NCI-H226 (cell line): ENCODE measurements at regions not wholly inside any gene's neighbourhood (a gene's known extent, or its start where the extent isn't known, plus 50 kb on each side); places are given as distances from the start of the nearest gene placed in this dataset.
A peak's percentile ranks its signal among the peaks of the same experiment; 100 is the strongest.

Source experiments
- DNase-seq: peaks from one replicate; pipeline ENCODE4 v3.0.0-alpha.2; 2015

DNA sequence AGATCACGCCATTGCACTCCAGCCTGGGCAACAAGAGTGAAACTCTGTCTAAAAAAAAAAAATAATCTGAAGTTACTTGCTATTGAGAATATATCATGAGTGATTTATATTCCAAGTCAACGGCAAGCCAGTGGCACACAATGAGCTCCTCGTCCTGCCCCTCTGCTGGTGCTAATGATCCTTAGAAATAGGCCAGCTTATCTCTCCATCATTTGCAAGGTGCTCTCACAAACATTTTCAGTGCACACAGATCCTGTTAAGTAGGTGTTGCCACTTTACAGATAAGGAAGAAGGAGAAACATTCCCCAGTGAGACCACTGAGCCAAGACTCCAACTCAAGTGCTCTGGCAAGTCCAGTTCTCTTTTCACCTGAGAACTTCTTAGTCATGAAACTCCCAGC is 91.3 kb upstream of the GPR45 start:
- DNase-seq: no peak

DNA sequence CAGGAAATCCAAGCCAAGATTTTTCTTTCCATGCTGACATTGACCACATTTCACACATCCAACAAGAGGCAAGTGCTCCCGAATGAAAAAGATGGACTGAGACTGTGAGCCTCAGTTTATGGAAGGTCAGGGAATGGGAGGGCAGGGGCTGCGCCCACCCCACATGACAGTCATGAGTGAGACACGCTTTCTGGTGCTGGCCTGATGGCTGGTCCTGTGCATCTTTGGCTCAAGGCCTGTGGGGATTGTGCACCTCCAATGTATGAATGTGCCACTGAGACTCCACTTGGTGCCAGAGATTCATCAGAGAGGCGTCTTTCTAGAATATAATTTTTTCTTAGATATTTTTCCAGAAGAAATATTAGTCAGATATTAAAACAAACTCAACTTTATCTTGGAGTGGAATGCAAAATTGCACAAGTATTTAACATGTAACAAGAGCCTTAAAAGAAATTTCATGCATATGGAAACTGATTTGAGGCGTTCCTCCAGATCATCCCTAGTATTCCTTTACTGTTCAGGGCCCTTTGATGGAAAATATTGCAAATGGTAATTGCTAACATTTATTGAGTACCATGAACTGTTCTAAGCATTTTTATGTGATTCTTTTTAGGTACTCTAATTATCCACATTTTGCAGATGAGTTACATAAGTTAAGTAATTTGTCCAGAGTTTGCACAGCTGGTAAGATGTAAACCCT is 87.3 kb upstream of the GPR45 start:
- DNase-seq: no peak

DNA sequence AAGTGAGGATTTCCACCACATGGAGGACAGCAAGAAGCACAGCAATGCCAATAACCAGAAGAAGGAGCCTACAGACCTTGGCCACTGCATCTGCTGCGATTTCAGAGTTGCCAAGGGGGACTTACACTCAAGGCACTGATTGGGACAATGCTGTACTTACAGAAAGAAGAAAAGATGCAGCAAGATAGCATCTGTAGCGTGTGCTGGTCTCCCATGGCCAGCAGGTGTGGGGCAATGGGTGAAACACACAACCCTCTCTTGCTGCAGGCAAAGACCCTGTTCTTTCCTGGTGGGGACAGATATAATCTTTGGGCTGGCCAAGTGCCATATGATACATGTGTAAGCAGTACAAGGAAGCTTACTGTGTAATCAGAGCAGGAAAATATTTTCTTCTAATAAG is 85.4 kb upstream of the GPR45 start:
- DNase-seq: no peak

DNA sequence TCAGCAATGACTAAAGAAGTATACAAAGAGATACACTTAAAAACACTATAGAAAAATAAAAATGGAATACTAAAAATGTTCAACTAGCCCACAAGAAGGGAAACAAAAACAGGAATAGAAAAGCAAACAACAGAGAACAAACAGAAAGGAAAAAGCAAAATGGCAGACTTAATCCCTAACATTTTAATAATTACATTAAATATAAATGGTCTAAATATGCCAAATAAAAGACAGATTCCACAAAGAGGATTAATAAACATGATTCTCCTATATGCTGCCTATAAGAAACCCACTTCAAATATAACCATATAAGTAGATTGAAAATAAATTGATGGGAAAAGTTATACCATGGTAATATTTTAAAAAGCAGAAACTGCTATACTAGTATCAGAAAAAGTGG is 83.5 kb upstream of the GPR45 start:
- DNase-seq: no peak

DNA sequence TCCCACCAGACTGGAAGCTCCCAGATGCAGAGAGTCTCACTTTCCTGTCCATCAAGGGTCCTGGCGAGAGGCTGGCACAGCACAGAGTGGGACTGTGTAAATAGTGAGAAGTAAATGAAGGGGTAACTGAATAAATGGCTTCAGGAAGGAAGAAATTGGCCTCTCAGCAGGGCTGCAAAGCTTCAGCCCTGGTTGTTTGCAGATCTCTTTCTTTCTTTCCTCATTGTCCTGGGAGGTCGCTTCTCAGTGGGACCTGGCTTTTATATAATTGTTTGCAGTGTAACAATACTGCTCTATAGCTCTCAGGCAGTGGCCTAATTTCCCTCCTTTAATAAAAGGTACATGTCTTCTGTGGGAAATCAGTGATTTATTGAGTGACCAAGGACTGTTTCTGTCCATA is 74.9 kb upstream of the GPR45 start:
- DNase-seq: no peak

DNA sequence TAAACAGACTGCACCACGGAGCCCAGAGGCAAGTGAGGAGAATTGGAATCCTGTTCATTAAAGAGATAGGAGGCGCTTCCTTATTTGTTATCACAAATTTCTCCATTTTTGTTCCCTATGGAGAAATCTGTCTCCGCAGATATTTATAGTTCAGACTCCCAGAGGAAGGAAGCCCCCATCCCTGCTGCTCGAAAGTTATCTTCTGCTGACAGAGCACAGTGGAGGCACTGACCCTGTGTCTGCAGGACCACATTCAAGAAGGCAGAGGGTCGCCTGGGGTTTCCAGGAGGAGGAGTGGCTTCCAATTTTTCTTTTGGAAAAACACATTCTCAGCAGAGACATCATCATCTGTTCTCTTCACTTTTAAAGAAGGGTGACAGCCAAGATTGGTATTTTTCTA is 73.0 kb upstream of the GPR45 start:
- DNase-seq: no peak

DNA sequence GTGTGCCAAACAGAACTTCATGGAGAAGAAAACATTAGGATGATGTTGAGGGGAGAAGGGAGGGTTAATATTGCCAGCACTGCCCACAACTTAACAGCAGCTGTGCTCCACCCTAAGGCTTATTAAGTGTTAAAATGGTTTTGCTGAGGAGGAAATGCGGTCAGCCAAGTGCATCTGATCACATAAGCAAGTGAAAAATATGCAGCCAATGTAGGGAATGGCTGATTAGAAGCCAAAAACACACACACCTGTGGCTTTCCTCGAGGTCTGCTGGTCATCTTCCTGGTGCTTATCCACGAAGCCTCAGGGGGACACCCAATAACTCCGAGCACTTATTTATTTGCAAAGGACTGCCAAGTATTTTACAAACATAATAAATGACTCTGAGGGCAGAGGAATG is 66.3 kb upstream of the GPR45 start:
- no peak for DNase-seq

DNA sequence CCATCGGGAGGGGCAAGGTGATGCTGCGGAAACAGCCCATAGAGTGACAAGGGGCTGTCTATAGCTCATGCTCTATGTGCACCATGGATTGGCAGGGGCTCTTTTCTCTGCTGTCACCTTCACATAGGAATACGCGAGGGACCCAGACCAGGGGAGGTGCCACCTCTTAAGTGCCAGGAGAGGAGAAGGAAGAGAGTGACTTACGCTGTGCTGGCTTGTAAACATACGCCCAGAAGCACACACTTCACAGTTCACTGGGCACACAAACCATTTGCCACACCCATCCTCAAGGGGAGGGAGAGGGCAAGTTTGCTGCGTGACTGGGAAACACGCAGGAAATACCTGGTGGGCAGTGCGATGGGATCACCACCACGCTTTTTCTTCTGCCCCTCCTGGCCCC is 65.1 kb upstream of the GPR45 start:
- no peak for DNase-seq

DNA sequence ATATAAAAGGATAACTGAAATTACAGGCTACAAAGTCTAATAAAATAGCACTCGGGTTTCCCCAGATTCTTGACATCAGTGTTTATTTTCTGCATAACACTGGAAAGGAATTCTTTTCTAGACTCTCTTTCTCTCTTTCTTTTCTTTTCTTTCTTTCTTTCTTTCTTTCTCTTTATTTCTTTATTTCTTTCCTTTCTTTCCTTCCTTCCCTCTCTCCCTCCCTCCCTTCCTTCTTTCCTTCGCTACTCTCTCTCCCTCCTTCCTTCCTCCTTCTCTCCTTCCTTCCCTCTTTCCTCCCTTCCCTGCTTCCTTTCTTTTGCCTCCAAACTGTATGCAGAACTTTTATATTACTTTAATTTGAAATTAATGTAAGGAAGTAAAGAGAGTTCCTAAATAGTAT is 64.5 kb upstream of the GPR45 start:
- no peak for DNase-seq

DNA sequence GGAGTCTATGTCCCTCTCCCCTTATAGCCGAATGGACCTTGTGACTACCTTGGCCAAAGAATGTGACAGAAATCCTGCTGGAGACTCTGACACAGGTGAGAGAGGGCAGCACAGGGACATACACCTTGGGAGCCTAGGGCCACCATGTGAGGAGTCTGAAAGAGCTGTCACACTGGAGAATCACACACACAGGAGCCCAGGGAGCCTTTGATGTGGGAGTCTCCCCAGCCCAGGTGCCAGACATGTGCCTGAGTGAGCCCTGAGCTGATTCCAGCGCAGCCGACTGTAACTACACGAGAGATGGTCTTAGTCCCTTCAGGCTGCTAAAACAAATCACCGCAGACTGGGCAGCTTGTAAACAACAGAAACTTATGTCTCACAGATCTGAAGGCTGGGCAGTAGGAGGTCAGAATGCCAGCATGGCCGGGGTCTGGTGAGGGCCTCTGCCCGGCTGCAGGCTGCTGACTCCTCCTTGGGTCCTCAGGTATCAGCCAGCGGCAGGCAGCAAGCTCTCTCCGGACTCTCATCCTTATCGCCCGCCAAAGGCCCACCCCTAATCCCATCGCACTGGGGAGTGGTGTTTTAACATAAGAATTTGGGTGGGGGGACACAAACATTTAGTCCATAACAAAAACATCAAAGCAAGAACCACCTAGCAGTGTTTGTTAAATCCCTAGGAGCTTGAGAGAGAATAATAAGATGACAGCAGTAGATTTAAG is 63.8 kb upstream of the GPR45 start:
- DNase-seq: no peak

DNA sequence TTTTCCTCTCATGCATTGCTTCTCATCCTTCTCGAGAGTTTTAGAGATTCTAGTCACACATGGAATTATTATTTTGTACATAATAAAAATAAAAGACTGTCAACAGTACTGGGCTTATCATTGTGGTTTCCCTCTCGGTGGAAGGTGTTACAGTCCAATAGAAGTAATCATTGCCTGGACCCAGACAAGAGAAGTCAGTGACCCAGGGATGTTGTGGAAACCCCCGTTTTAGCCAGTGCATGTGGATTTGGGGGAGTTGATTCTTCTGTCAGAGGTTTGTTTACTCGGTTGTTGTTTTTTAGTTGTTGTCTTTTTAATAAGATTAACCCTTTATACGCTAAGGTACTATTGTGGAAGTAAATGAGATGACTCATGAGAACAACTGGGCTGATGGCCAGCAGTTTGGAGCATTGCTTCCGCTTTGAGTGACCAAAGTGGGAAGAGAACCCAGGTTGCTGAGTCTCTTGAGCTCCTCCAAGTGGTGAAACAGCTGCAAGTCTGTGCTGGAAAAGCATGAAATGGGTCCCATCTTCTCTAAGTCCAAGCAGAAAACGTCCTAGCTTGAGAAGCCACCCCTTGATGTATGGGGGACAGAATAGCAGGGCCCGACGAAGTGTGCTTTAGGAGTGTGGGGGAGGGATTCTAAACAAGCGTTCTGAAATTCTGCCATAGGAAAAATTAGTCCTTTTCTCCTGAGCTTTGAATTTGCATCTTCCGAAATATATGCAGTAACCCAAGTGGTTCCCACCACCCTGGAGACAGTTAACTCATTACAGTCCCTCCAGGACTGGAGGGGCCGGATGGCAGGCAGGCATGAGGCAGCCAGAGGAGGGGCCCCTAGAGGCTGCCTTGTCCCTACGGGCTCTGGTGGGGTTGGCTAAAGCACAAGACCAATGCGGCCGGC is 61.8 kb upstream of the GPR45 start:
- DNase-seq: peak; percentile 80

DNA sequence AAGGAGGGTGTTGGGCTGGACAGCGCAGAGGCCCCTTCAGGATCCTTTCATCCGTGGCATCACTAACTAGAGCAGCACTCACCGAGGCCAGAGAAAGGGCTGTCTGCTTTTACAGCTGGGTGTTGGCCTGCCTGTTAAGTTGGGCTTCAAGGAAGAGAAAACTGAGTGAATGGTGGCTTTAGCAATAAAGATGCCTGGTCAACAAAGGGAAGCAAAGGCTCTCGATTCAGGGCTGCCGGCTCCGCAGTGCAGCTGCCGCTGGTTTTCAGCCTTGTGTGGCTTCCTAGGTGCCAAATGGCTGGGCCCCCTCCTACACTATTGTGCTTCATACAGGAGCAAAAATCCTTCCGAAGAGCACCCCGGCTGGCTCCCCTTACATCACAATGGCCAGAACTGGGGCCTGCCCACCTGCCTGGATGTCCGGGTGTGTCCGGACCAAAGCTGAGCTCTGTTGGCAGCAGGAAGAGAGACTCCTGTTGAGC is 61.0 kb upstream of the GPR45 start:
- DNase-seq: no peak

DNA sequence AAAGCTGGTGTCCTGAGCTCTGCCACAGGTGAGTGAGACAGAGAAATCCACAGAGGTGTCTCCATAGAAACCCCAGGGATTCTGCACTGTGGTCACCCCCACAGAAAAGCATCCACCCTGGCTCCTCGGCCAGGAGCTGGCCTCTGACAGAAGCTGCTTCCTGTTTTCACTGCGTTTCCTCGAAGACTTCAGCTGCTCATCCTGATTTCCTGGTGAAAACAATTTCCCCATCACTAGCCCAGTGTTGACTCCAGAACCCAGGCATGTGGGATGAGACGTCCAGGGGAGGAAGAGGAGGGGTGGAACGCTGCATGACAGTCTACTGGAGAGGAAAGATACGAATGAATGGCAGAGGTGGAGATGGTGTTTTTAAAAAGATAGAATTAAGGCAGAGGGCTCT is 60.3 kb upstream of the GPR45 start:
- DNase-seq: no peak

DNA sequence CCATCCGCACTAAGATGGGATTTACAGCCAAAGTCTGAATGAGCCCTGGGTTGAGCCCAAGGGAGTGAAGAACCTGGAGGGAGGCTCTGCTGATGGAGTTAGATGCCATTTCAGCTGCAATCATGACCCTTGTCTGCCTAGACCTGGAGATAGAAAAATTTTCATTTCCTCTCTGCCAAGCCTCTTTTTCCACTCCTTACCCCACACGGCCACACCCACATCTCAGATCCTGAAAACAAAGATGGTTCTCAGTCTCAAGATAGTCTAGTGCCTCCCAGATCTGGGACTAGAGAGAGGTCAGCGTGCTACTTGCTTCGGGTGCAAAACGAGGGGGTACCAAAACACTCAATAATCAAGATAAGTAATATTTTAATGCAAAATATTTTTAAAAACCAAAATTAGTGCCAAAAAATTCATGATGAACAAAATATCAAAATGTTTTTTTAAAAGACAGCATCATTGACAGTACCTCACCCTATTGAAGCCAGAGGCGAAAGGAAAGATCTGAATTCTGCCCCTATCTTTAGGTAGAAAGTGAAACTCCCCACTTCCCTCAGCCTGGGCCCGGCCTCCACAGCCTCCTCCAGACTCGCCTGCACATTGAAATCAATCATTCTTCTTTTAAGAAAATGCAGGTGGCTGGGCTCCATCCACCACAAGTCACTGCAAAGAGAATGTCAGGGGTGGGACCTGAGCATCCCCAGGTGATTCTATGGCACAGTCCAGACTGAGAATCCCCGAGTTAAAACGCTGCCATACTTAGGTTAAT is 57.8 kb upstream of the GPR45 start:
- no peak for DNase-seq

DNA sequence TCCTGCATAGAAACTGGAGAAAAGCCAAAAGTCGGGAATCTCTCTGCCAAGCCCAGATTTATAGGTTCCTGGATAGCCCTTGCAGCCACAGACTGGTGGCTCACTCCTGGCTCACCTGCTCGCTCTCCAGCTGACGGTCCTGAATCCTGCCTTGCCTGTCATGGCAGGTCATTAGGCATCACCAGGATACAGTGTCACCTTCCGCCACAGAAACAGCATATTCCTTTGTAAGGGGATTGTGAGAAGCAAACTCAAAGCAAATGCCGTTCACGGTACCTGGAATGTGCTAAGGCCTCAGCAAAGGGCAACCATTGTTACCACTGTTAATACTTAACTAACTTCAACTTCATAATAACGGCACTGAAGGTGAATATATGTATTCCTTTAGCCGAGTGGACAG is 57.1 kb upstream of the GPR45 start:
- no peak for DNase-seq

DNA sequence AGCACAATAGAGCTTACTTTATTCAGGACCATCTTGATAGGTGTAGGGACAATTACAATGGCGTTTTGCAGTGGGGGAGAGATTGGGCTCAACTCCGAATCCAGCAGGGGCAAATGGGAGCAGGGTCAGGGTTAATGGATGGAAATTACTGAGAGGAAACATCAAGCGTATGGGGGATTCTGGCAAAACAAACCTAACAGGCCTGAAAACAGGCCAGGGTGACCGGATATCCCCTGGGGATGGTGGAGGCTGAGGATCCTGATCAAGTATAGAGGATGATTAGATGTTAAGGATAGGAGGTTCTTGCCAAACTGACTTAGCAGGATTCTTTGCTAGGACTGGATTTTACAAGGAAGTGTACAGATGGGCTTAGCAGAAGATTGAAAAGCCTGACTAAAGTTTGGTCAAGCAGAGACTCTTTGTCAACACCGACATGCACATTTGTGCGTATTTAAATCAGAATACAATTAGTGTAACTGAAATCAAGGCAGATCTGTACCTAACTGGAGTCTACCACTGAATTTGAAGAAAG is 54.5 kb upstream of the GPR45 start:
- no peak for DNase-seq

DNA sequence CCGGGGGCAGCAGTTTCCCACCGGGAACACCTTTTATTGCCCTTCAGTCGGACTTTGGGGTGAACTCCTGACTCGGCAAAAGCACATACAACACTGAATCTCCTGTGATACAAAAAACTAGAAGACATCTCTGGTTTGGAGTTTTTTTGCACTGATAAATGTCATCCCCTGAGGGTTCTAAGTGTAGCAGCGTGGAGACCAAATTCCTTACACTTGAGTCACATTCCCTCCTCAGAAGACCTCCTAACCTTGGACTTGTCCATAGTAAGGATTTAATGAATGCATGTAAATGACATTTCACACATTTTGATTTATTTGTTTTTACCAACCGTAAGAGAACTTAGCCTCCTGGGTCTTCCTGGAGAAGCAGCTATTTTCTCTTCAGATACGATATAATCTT is 54.0 kb upstream of the GPR45 start:
- DNase-seq: peak; percentile 62

DNA sequence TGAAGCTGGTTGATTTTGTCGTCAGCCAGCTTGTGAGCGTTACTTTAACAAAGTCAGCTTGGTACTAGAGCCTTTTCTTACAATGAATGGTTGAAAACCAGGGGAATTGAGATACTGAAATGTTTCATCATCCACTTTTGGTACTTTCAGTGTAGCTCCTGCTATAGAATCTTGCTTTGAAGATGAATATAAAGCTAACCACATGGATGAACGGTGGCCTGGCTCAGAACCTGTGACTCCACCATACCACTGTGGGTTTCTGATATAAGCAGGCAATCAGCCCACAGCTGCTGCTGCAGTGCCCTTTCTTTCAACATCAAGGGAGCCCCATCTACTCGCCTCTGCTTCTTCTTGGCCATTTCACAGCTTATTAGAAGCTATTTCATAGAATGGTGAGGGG is 53.2 kb upstream of the GPR45 start:
- no peak for DNase-seq
